WI38 (cell line): ENCODE measurements at regions not wholly inside any gene's neighbourhood (a gene's known extent, or its start where the extent isn't known, plus 50 kb on each side); places are given as distances from the start of the nearest gene placed in this dataset.
"Not testable (repeated sequence)": the region's sequence is repeated elsewhere in the genome, so short reads cannot be mapped to it uniquely, and the experiment has no call there.

Experiments used
- H3K4me3 ChIP-seq: 2 replicates; pipeline ENCODE4 v1.5.1; 2011; ENCODE audit warnings: low read depth, mild to moderate bottlenecking, control low read depth, low read length

DNA sequence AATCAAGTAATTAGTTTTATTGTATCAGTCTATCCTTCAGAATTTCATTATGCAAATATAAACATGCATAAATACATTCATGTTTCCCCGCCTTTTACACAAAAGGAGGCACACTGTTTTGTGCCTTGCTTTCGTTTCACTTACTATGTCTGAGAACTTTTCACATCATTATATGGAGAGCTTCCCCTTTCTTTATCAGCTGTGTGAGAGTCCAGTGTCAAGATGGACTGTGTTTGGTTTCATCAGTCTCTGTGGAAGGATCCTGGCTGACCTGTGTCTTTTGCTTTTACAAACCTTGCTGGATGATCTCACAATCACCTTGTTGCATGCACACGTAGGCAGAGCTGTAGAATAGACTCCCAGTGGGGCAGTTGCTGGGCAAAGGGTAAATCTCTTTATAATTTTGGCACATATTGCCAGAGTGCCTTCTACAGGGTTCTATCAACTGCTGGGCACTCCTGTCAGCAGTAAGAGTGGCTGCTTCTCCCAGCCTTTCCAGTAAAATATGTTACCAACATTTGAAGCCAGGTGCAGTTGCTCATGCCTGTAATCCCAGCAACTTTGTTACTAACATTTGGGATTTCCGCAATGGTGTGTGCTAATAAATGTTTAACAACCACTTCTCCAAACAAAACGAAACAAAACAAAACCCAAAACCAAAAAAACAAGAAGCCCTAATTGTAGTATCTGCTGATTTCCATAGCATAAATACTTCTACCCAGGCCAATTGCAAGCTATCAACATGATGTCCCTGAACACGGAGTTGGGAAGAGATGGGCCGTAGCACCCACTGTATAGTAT, 270.0 kb upstream of the PLGLB1 start:
- H3K4me3 ChIP-seq = not testable (repeated sequence)

DNA sequence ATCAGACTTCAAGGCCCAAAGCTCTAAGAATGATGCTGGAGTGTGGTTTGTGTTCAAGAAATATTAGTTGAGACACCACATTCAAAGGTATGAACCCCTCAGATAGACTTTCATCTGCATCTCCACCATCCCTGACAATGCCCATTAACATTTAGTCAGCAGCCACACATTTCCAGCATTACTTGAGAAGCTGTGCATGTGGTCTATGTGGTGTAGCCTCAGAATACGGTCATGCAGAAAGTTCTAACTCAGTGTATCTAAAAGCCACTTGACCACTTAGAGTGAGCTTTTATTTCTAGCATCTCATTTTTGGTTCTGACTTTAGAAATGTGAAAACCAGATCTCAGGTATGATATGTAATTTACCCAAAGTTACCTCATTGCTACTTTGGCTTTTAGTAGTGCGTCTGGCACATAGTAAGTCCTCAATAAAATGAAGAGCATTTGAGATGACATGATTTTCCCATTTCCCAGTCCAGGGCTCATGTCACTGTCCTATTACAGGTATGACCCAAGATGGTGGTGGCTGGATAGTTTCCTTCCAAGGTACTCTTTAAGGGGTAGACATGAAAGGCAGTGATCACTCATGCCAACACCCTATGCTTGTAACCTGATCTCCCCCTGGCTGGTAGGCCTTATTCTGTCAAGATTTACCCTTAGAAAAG, 272.4 kb upstream of the PLGLB1 start:
- H3K4me3 ChIP-seq = not testable (repeated sequence)

DNA sequence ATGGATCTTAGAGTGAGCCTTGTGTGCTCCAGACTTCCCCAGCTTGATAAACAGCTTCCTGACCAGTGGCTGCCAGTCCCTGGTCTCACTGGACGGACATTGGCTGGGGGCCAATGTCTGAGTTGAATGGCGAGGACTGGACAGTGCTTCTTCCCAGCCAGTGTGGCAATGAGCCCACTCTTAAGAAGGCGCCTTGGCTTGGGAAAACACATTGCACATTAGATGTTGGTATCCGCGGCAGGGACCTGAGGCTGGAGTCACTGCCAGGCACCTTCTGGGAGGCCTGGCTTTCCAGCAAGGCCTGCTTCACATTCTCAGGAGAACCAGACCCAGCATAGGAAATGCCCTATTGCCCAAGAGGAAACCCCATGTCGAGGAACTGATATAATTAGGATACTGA, 273.5 kb upstream of the PLGLB1 start:
- H3K4me3 ChIP-seq = not testable (repeated sequence)

GRCh38 chr2:87301349-87301748, 279.7 kb upstream of the PLGLB1 start:
- not testable (repeated sequence) for H3K4me3 ChIP-seq

GRCh38 chr2:87301871-87302270, 280.2 kb upstream of the PLGLB1 start:
- H3K4me3 ChIP-seq = not testable (repeated sequence)

DNA sequence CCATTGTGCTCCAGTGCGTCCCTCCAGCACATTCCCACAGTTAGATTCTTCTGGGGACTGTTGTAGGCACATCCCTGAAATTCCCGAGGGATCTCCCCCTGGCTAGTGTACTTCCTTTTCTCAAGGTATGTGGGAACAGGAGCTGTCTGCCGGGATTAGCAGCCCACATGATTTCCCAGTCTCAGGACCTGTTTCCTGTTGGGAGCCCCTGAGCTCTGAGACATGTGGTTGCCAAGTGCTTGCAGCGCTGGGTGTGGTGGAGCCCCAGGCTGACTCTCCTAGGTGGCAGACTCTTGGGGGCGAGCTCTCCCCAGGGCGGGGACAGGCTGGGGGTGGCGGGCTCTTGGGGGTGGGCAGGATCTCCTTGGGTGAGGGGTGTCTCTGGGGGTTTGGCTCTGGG, 287.0 kb upstream of the PLGLB1 start:
- H3K4me3 ChIP-seq = not testable (repeated sequence)

GRCh38 chr2:87309785-87310184, 288.1 kb upstream of the PLGLB1 start:
- not testable (repeated sequence) for H3K4me3 ChIP-seq

DNA sequence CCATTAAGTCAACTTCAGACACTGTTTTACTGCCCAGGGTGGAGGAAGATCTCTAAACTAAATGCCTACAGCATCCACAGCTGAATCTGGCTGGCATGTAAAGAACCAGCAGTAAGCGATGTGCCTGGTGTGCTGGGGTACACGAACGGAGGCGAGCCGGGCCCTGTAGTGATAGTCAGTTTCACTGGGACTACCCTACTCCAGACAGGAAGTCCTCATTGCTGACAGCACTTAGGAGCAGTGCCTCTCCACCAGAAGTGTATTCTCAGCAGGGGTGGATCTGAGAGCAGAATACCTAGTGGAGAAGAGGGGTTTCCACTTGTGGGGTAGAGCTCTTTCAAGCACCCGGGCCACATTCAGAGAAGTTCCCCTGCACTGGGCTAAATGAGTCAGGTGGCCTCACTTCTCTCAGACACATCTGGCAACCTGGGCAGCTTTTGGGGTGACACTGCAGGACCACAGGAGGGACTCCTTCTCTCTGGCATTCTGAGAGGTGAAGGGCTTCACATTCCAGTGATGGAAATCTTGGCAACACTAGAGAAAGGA, 290.3 kb upstream of the PLGLB1 start:
- not testable (repeated sequence) for H3K4me3 ChIP-seq

- H3K4me3 ChIP-seq = not testable (repeated sequence)
Measured at GRCh38 chr2:87314622-87315021, 293.0 kb upstream of the PLGLB1 start.

GRCh38 chr2:87315183-87315902, 293.7 kb upstream of the PLGLB1 start:
- not testable (repeated sequence) for H3K4me3 ChIP-seq

DNA sequence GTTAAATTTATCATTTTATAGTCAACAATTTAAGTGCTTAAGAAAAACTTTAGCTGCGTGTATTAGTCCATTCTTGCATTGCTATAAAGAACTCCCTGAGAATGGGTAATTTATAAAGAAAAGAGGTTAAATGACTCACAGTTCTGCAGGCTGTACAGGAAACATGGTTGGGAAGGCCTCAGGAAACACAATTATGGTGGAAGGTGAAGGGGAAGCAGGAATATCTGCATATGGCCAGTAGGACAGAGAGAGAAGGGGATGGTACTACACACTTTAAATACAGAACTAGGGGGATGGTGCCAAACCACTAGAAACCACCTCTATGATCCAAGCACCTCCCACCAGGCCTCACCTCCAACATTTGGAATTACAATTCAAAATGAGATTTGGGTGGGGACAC, 295.5 kb upstream of the PLGLB1 start:
- H3K4me3 ChIP-seq = not testable (repeated sequence)

DNA sequence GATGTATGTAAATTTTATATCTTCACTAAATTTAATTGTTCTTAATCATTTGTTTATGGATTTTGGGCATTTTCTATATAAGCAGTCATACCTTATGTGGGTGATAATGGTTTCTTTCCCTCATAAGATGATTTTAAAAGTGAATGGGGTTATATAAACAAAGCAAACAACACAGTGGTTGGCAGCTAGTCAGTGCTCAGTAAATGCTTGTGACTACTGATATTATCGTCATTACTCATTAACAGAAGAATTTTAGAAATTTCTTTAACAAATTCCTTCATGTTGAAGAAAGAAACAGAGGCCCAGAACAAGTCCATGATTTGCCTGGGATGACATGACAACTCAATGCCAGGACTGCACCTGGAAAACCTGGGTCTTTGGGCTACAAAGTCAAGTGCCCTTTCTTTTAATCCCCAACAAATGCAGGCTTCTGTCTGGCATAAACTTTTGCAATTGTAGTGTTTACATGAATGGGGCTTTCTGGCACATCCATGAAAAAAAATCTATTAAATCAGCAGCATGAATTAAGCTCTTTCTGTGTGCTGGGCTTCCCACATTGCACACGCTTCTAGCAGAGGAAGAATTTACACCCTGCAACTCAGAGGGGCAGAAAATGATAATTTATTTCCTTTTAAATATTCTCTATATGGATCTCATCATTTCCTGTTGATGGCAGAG, 297.3 kb upstream of the PLGLB1 start:
- not testable (repeated sequence) for H3K4me3 ChIP-seq

- H3K4me3 ChIP-seq = not testable (repeated sequence)
Measured at GRCh38 chr2:87319705-87320104, 298.1 kb upstream of the PLGLB1 start.

- not testable (repeated sequence) for H3K4me3 ChIP-seq
Measured at GRCh38 chr2:87321201-87321600, 299.6 kb upstream of the PLGLB1 start.

DNA sequence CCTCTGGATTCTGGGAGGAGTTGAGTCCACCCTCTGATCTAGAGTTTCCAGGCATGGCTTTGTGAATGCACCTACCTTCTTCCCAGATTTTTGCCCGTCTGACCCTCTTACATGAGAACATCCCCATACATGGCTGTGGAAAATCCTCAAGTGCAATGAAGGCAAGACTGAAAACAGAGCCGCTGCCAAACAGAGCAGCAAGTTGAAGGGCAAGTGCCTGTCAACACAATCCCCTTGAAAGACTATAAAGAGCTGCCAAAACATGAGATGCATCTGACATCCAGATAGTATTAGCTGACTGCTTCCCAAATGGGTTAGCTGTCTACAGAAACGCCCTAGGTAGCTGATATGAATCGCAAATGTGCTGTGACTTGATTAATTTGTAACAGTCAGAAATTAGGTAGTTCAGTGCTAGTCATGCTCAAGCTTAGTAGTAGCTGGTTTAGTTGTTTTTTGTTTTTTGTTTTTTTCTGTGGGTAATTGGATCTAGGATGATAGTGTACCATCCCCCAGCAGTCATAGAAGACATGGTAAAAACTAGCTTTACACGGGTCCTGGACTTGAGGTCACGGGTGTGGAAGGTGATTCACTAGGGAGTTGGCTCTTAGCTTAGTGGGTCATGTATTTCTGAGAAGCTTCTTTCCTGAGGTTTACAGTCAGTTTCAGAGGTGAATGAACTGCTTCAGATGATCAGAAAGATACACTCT, 302.8 kb upstream of the PLGLB1 start:
- H3K4me3 ChIP-seq = not testable (repeated sequence)

- H3K4me3 ChIP-seq = not testable (repeated sequence)
Measured at GRCh38 chr2:87325042-87325910, 303.6 kb upstream of the PLGLB1 start.

DNA sequence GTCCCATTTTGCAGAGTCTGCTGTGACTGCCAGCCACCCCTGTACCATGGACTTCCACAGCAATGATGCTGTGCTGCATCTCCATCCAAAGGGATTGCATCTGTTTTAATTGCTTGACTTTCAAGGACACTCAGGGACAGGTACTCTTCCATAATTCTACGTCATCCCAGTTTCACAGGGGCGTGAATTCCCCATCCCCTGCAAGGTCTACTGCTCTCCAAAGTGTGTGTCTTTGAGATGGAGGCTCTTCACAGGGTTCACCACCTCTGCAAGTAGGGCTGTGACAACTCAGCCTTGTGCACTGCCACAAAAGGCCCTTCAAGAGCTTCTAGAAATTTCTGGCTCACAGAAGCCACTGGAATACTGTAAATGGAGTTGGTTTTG, 304.3 kb upstream of the PLGLB1 start:
- H3K4me3 ChIP-seq = not testable (repeated sequence)

GRCh38 chr2:87326754-87327153, 305.1 kb upstream of the PLGLB1 start:
- H3K4me3 ChIP-seq = not testable (repeated sequence)

- not testable (repeated sequence) for H3K4me3 ChIP-seq
Measured at GRCh38 chr2:87327648-87328371, 306.2 kb upstream of the PLGLB1 start.
